SIG-M5 treated with dmso at 0.1 percent for 504 hours (cell line): ENCODE measurements at regions not wholly inside any gene's neighbourhood (a gene's known extent, or its start where the extent isn't known, plus 50 kb on each side); places are given as distances from the start of the nearest gene placed in this dataset.
"Not testable (repeated sequence)": the region's sequence is repeated elsewhere in the genome, so short reads cannot be mapped to it uniquely, and the experiment has no call there.

ENCODE experiments used
- DNase-seq: peaks from one replicate; lab custom pipeline; 2025; ENCODE audit not compliant: unreplicated experiment; lab: John Stamatoyannopoulos, UW

- no peak for DNase-seq
Measured at GRCh38 chrX:95953564-95953963, 731.1 kb upstream of the DIAPH2 start.

- DNase-seq: no peak
Measured at GRCh38 chrX:95956745-95957144, 727.9 kb upstream of the DIAPH2 start.

DNA sequence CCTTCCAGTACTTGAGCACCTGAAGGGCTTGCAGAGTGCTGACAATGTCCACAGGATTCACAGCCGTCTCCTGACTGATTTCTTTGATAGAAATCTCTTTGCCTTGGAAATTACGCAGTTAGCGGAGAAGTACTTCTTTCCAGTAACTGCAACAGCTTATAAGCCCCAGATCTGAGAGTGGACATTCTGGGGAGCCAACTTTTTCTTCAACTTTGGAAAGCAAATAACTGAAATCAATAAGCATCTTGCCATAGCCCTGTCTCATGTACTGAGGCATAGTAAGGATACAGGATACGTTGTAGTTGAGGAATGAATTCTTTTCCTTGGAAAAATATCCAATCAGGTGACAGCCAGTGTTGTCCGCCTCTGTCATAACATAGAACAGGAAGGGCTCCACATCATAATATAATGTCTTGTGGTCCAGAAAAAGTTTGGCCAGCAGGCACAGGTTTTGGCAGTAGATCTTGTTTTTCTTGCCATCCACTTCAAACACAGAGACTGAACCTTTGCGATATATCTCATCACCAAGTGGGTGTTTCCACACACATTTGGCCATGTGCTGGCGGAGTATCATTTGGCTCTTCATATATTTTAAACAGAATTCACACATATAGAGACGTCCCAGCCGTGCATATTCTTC is 711.1 kb upstream of the DIAPH2 start:
- DNase-seq: not testable (repeated sequence)

GRCh38 chrX:95974096-95974470 is 710.6 kb upstream of the DIAPH2 start:
- DNase-seq: no peak

- DNase-seq: no peak
Measured at GRCh38 chrX:95974890-95975289, 709.8 kb upstream of the DIAPH2 start.

DNA sequence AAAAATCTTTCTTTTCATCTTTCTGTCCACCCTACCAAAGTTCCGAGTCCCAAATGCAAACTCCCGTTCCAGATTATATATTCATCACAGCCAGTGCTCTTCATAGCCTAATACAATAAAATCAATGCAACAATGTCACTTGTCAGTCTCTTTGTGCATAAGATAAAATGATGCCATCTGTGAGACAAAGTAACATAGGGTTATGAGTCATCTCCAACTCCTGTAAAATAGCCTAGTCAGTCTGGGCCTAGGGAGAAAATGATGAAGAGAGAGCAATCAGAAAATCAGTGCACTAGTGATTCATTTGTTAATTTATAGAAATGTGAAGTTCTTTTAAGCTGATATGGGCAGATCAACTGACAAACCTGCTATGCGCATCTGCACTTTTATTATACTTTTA is 689.1 kb upstream of the DIAPH2 start:
- no peak for DNase-seq

GRCh38 chrX:95996294-95996693 is 688.3 kb upstream of the DIAPH2 start:
- DNase-seq: no peak

- DNase-seq: no peak
Measured at GRCh38 chrX:96002431-96002830, 682.2 kb upstream of the DIAPH2 start.

GRCh38 chrX:96004386-96004785 is 680.3 kb upstream of the DIAPH2 start:
- no peak for DNase-seq

- no peak for DNase-seq
Measured at GRCh38 chrX:96006281-96006680, 678.4 kb upstream of the DIAPH2 start.

GRCh38 chrX:96027407-96027806 is 657.2 kb upstream of the DIAPH2 start:
- DNase-seq: no peak

GRCh38 chrX:96052078-96052477 is 632.6 kb upstream of the DIAPH2 start:
- no peak for DNase-seq

GRCh38 chrX:96081891-96082290 is 602.8 kb upstream of the DIAPH2 start:
- no peak for DNase-seq

- DNase-seq: no peak
Measured at GRCh38 chrX:96094616-96095015, 590.0 kb upstream of the DIAPH2 start.

DNA sequence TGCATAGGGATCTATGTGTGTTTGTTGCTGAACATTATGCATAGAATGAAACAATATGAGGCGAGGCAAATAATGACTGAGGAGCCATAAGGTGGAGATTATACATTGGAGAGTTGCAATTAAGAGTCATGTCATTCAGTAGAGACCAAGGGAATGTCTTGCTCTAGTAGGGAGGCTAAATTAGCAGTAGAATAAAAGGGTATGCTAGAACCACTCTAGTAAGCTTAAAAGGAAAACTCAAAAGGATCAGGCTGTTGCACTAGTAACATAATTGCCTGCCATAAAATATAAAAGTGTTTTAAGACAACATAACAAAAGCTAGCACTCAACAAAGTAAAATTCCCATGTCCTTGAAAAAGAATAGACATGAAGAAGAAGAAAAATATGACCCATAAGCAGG is 586.2 kb upstream of the DIAPH2 start:
- no peak for DNase-seq

GRCh38 chrX:96102997-96103396 is 581.6 kb upstream of the DIAPH2 start:
- DNase-seq: no peak

GRCh38 chrX:96112689-96113088 is 572.0 kb upstream of the DIAPH2 start:
- DNase-seq: no peak

GRCh38 chrX:96126182-96126581 is 558.5 kb upstream of the DIAPH2 start:
- DNase-seq: no peak

DNA sequence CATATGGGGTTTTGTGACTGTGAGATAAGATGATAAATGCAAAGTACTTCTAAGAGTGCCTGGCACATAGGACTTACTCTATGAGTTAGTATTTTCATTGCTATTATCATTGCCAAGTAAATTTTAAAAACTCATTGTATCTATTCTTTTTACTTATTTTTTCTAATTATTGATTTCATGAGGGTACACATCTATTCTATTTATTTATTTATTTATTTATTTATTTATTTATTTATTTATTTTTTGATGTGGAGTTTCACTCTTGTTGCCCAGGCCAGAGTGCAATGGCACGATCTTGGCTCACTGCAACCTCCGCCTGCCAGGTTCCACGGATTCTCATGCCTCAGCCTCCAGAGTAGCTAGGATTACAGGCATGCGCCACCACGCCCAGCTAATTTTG is 556.6 kb upstream of the DIAPH2 start:
- DNase-seq: not testable (repeated sequence)

GRCh38 chrX:96140796-96141195 is 543.8 kb upstream of the DIAPH2 start:
- no peak for DNase-seq

- no peak for DNase-seq
Measured at GRCh38 chrX:96147681-96148080, 537.0 kb upstream of the DIAPH2 start.

DNA sequence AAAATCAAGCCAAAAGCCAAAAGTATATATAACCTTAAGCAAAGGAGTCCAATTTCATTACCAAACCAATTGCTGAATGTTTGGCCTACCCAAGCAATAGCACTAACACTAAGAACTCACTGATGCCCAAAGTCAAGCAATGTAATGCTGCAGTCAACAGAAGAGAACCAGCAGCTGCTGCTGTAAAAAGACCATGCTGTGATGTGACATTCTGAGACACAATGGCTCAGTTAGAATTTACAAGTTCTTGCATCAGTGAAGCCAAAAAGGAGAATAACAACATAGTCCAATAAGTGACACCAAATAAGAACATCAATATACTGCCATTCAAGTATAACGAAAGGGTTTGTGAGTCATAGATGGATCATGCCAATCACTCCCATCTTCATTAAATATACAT is 514.0 kb upstream of the DIAPH2 start:
- no peak for DNase-seq

DNA sequence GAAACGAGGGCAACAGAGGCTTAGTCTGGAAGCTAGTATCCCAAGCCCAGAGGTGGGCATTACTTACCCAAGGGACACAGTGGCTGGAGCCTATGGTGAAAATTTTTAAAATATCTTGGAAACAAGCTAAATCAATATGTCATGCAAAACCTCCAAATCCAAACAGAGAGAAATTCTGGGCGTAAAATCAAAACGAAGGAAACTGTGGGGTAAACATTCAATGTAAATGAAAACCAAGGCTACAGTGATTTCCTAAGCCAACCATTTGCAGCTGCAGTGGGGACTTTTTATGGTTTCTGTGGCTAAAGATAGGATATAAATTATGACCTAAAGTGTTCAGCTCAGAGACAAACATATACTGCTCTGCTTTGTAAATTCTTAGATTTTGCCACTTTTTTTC is 507.7 kb upstream of the DIAPH2 start:
- no peak for DNase-seq

- DNase-seq: no peak
Measured at GRCh38 chrX:96181605-96182004, 503.0 kb upstream of the DIAPH2 start.
